Sigmoid colon (tissue), 6 donors: ENCODE measurements at regions not wholly inside any gene's neighbourhood (a gene's known extent, or its start where the extent isn't known, plus 50 kb on each side); places are given as distances from the start of the nearest gene placed in this dataset.

ENCODE experiments used
- DNase-seq: peaks from one replicate; pipeline ENCODE4 v3.0.0-alpha.2; 2019
- H3K27ac ChIP-seq, 4 donors: fragments of 200-600 bp; sonication (generic); one replicate each; pipeline ENCODE4 v1.5.1; 2016 to 2019; ENCODE audit warnings: mild to moderate bottlenecking in 1 of 4
- H3K27me3 ChIP-seq, 3 donors: fragments of 200-600 bp; sonication (generic); one replicate each; pipeline ENCODE4 v1.5.1; 2019; ENCODE audit warnings: mild to moderate bottlenecking in 1 of 3
- H3K36me3 ChIP-seq, 4 donors: fragments of 200-600 bp; sonication (generic); one replicate each; pipeline ENCODE4 v1.5.1; 2016 to 2019
- H3K4me1 ChIP-seq, 4 donors: fragments of 200-600 bp; sonication (generic); one replicate each; pipeline ENCODE4 v1.5.1; 2017 to 2019
- H3K4me3 ChIP-seq, 4 donors: fragments of 200-600 bp; sonication (generic); one replicate each; pipeline ENCODE4 v1.5.1; 2017 to 2019; ENCODE audit warnings: mild to moderate bottlenecking in 2 of 4, moderate library complexity in 1 of 4
- H3K9me3 ChIP-seq, 4 donors: fragments of 200-600 bp in 3 of 4; sonication (generic) in 3 of 4; one replicate each; pipeline versions ENCODE4 v1.5.1 to v1.6.1; 2013 to 2019
- EP300 ChIP-seq, 4 donors: sonication (generic); formaldehyde crosslinking; IDR thresholded peaks; one replicate each; pipeline ENCODE4 v1.6.1; 2017; ENCODE audit warnings: antibody characterized with exemption in 4 of 4
- POLR2A ChIP-seq, 2 donors: fragments of 450-650 bp; IDR thresholded peaks; one replicate each; pipeline ENCODE4 v1.6.1; 2016; ENCODE audit warnings: antibody characterized with exemption in 2 of 2, mild to moderate bottlenecking in 2 of 2, moderate library complexity in 2 of 2
- POLR2AphosphoS5 ChIP-seq, 4 donors: sonication (generic); formaldehyde crosslinking; IDR thresholded peaks; one replicate each; pipeline ENCODE4 v1.6.1; 2017; ENCODE audit warnings: antibody characterized with exemption in 4 of 4
- WGBS, 2 donors: extraction: QIAGEN DNeasy Blood & Tissue Kit; methylation state at CpG; one replicate each; pipeline ENCODE4 v1.1.7; 2013; 5-methylcytosine and 5-hydroxymethylcytosine counted together
- intact Hi-C: fragments of 100-400 bp; cut with DNase I; formaldehyde crosslinking; loops from one replicate; pipeline ENCODE4 v1.15.1; 2023
- TF ChIP-seq, protein P1 (sequence below), 4 experiments: fragments of 450-650 bp in 3 of 4; fragments of 200-600 bp in 1 of 4; IDR thresholded peaks; one replicate each; pipeline ENCODE4 v1.5.1; 2016 to 2019; ENCODE audit warnings: antibody characterized with exemption in 4 of 4, mild to moderate bottlenecking in 3 of 4, moderate library complexity in 2 of 4
- donor health status: healthy with polysubstance abuse.
- donor health status: healthy.

DNA sequence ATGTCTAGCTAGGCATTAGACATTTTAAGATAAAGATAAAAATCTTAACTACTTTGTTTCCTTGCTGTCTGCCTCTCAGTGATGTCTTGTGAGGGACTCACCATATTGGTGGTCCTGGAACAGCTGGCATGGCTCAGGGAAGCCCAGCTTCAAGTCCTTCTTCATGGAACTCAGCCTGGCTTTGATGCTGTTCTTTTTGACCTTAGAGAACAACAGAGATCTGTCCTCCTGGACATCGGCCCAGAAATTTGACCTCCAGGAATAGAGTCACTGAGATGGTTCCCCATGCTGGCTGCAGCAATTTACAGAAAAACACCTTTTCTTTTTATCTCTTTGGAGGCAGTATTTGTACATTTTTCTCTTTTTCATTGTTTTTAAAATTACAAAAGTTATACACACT is 235.5 kb upstream of the WWC1 start:
- WGBS, 2 donors: 75 to 81% methylated on average over 1 of the region's 1 CpG
- H3K4me1 ChIP-seq: no peaks in the 10 kb centered on the region
- no peak for DNase-seq
- H3K36me3 ChIP-seq: no peaks in the 10 kb centered on the region
- no peaks in the 10 kb centered on the region for H3K9me3 ChIP-seq
- intact Hi-C loops: no loop called here
- TF ChIP-seq, protein P1, sequence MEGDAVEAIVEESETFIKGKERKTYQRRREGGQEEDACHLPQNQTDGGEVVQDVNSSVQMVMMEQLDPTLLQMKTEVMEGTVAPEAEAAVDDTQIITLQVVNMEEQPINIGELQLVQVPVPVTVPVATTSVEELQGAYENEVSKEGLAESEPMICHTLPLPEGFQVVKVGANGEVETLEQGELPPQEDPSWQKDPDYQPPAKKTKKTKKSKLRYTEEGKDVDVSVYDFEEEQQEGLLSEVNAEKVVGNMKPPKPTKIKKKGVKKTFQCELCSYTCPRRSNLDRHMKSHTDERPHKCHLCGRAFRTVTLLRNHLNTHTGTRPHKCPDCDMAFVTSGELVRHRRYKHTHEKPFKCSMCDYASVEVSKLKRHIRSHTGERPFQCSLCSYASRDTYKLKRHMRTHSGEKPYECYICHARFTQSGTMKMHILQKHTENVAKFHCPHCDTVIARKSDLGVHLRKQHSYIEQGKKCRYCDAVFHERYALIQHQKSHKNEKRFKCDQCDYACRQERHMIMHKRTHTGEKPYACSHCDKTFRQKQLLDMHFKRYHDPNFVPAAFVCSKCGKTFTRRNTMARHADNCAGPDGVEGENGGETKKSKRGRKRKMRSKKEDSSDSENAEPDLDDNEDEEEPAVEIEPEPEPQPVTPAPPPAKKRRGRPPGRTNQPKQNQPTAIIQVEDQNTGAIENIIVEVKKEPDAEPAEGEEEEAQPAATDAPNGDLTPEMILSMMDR (IDR thresholded peaks at IDR 0.05): no peak
- TF ChIP-seq POLR2A (IDR thresholded peaks at IDR 0.05) (no peak), POLR2AphosphoS5 (IDR thresholded peaks at IDR 0.05) (no peak), EP300 (IDR thresholded peaks at IDR 0.05) (no peak)
- no peak overlapping the region for H3K27ac ChIP-seq
- no peaks in the 10 kb centered on the region for H3K27me3 ChIP-seq
- H3K4me3 ChIP-seq: no peak overlapping the region

DNA sequence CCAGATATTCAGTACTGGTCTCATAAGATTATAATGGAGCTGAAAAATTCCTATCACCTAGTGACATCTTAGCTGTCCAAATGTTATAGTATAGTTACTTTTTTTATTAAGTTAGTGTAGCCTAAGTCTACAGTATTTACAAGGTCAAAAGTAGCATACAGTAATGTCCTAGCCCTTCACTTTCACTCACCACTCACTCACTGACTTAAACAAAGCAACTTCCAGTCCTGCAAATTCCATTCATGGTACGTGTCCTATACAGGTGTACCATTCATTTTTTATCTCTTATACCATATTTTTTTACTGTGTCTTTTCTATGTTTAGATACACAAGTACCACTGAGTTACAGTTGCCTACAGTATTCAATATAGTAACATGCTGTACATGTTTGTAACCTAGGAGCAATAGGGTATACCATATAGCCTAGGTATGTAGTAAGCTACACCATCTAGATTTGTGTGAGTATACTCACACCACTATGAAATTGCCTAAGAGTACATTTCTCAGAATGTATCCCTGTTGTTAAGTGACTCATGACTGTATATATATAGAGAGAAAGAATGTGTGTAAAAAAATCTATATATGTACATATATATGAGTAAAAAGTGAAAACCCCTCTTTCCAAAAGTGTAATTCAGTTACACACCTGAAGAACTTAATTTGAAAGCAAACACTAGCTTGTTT is 234.8 kb upstream of the WWC1 start:
- Histone ChIP-seq H3K9me3 (no peaks in the 10 kb centered on the region), H3K4me3 (no peak overlapping the region), H3K27ac (no peak overlapping the region), H3K27me3 (no peaks in the 10 kb centered on the region), H3K4me1 (no peaks in the 10 kb centered on the region), H3K36me3 (no peaks in the 10 kb centered on the region)
- WGBS, 2 donors: 92 to 96% methylated on average over 1 of the region's 1 CpG
- intact Hi-C loops: no loop called here
- TF ChIP-seq POLR2A (IDR thresholded peaks at IDR 0.05) (no peak), EP300 (IDR thresholded peaks at IDR 0.05) (no peak), POLR2AphosphoS5 (IDR thresholded peaks at IDR 0.05) (no peak)
- TF ChIP-seq, protein P1 (IDR thresholded peaks at IDR 0.05): no peak
- no peak for DNase-seq

DNA sequence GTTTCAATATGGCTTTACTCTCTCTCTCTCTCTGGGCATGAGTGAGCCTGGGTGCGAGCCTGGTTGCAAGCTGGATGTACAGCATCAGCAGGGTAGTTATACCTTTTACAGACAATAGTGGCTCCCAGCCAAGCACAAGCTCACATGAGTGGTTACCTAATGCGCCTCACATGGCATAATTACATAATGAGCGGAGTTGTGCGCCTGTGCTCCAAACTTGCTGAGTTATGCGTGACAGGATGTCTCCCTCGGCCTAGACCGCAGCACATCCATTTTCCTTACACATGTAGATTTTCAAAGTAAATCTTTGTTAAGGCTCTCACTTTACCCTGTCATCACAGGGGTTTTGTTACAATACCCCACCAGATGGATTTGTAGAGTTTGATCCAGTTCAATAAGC is 233.5 kb upstream of the WWC1 start:
- Histone ChIP-seq H3K4me3 (no peak overlapping the region), H3K9me3 (no peaks in the 10 kb centered on the region), H3K36me3 (no peaks in the 10 kb centered on the region), H3K27ac (no peak overlapping the region), H3K27me3 (no peaks in the 10 kb centered on the region), H3K4me1 (no peaks in the 10 kb centered on the region)
- intact Hi-C loops: no loop called here
- 66 to 89% methylated on average over 7 of the region's 7 CpGs for WGBS, 2 donors
- no peak for DNase-seq
- no peak for TF ChIP-seq POLR2AphosphoS5 (IDR thresholded peaks at IDR 0.05)
- TF ChIP-seq POLR2A (IDR thresholded peaks at IDR 0.05): no peak
- no peak for TF ChIP-seq EP300 (IDR thresholded peaks at IDR 0.05)
- TF ChIP-seq, protein P1 (IDR thresholded peaks at IDR 0.05): no peak

DNA sequence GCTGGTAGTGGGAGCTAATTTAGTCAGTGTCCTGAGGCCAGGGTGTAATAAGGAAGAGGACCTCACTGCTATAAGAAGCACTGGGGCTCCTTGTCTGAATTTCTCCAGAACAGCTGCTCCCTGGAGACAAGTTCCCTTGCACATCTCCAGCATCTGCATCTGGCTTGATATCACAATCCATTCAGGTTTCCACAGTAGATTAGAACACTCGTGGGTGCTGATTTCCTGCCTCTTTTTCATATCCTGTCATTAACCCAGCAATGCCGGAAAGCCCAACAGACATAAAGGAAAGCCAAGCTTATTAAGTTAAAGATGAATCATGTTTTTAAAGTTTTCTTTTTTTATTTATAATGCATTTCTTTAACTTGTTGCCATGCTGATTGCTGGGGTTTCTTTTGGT is 232.3 kb upstream of the WWC1 start:
- H3K27ac ChIP-seq: no peak overlapping the region
- no peaks in the 10 kb centered on the region for H3K36me3 ChIP-seq
- H3K4me1 ChIP-seq: no peaks in the 10 kb centered on the region
- DNase-seq: no peak
- H3K9me3 ChIP-seq: no peaks in the 10 kb centered on the region
- TF ChIP-seq POLR2AphosphoS5 (IDR thresholded peaks at IDR 0.05): no peak
- TF ChIP-seq, protein P1 (IDR thresholded peaks at IDR 0.05): no peak
- TF ChIP-seq POLR2A (IDR thresholded peaks at IDR 0.05): no peak
- no peak for TF ChIP-seq EP300 (IDR thresholded peaks at IDR 0.05)
- 37 to 50% methylated on average over 2 of the region's 2 CpGs for WGBS, 2 donors
- intact Hi-C loops: no loop called here
- no peak overlapping the region for H3K4me3 ChIP-seq
- H3K27me3 ChIP-seq: no peaks in the 10 kb centered on the region

DNA sequence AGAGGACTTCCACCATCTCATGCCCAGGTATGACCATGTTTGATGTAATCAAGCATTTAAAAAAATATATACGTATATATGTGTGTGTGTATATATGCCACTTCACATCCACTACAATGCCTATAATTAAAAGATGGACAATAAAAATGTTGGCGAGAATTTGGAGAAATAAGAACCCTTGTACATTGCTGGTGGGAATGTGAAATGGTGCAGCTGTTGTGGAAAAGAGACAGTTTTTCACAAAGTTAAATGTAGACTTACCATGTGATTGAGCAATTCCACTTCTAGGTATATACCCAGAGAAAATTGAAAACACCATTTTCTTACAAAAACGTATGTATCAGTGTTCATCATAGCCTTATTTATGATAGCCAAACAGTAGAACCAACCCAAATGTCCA is 229.2 kb upstream of the WWC1 start:
- Histone ChIP-seq H3K4me3 (no peak overlapping the region), H3K36me3 (no peaks in the 10 kb centered on the region), H3K27me3 (no peaks in the 10 kb centered on the region), H3K4me1 (no peaks in the 10 kb centered on the region), H3K9me3 (no peaks in the 10 kb centered on the region), H3K27ac (no peak overlapping the region)
- WGBS, 2 donors: 85 to 90% methylated on average over 3 of the region's 3 CpGs
- intact Hi-C loops: no loop called here
- TF ChIP-seq EP300 (IDR thresholded peaks at IDR 0.05) (no peak), POLR2A (IDR thresholded peaks at IDR 0.05) (no peak), POLR2AphosphoS5 (IDR thresholded peaks at IDR 0.05) (no peak)
- TF ChIP-seq, protein P1 (IDR thresholded peaks at IDR 0.05): no peak
- no peak for DNase-seq
